Thoracic aorta (tissue), 2 donors: ENCODE measurements at regions not wholly inside any gene's neighbourhood (a gene's known extent, or its start where the extent isn't known, plus 50 kb on each side); places are given as distances from the start of the nearest gene placed in this dataset.

Experiments used
- ATAC-seq: fragments of 150-250 bp; one replicate; pipeline ENCODE4 v1.8.0; 2017; ENCODE audit warnings: low read depth; ENCODE audit not compliant: insufficient number of reproducible peaks, low FRiP score
- DNase-seq: peaks from one replicate; pipeline ENCODE4 v3.0.0-alpha.2; 2020; ENCODE audit warnings: low spot score
- H3K27ac ChIP-seq, 2 donors: fragments of 200-600 bp; sonication (generic); 1 replicate in 1 of 2; 2 replicates in 1 of 2; pipeline ENCODE4 v1.5.1; 2016; ENCODE audit warnings: mild to moderate bottlenecking in 2 of 2, moderate library complexity in 2 of 2
- H3K27me3 ChIP-seq: fragments of 200-600 bp; sonication (generic); replicated peaks from 2 replicates; pipeline ENCODE4 v1.6.0; 2016; ENCODE audit warnings: mild to moderate bottlenecking; ENCODE audit not compliant: insufficient read depth
- H3K36me3 ChIP-seq: fragments of 200-600 bp; sonication (generic); one replicate; pipeline ENCODE4 v1.5.1; 2016
- H3K4me1 ChIP-seq, 2 donors: fragments of 200-600 bp; sonication (generic); 1 replicate in 1 of 2; 2 replicates in 1 of 2; pipeline versions ENCODE4 v1.5.1 to v1.6.0; 2016; ENCODE audit warnings: low read depth in 2 of 2, mild to moderate bottlenecking in 1 of 2; ENCODE audit not compliant: control insufficient read depth in 1 of 2
- H3K4me3 ChIP-seq: fragments of 200-600 bp; sonication (generic); 2 replicates; pipeline ENCODE4 v1.5.1; 2016; ENCODE audit warnings: mild to moderate bottlenecking
- H3K9me3 ChIP-seq: fragments of 200-600 bp; sonication (generic); 2 replicates; pipeline ENCODE4 v1.5.1; 2016
- TF ChIP-seq, protein P1 (sequence below): fragments of 200-600 bp; sonication (generic); IDR thresholded peaks from one replicate; pipeline ENCODE4 v1.5.1; 2019; ENCODE audit warnings: antibody characterized with exemption

DNA sequence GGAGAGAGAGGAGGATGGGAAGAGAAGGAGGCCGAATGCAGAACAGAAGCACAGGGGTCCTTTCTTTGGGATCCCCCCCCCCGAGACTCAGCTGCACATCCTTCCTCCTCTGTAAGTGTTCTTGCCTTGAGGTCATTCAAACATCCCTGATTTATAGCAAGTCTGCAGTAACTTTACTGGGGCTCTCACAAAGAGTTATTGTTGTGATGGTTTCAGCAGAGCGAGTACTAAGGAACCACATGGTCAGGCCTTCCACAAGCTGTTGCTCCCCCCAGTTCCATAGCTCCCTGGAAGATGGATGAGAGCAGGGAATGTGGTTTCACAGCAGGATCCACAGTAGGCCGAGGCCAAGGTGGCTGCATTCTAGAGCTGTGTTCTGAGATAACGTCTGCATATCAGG is 351.4 kb upstream of the CDH4 start:
- H3K27ac ChIP-seq = no peak overlapping the region
- DNase-seq (no peak), ATAC-seq (no peak)
- H3K9me3 ChIP-seq = no peaks in the 10 kb centered on the region
- no peaks in the 10 kb centered on the region for H3K36me3 ChIP-seq
- H3K4me1 ChIP-seq = no peaks in the 10 kb centered on the region
- TF ChIP-seq, protein P1, sequence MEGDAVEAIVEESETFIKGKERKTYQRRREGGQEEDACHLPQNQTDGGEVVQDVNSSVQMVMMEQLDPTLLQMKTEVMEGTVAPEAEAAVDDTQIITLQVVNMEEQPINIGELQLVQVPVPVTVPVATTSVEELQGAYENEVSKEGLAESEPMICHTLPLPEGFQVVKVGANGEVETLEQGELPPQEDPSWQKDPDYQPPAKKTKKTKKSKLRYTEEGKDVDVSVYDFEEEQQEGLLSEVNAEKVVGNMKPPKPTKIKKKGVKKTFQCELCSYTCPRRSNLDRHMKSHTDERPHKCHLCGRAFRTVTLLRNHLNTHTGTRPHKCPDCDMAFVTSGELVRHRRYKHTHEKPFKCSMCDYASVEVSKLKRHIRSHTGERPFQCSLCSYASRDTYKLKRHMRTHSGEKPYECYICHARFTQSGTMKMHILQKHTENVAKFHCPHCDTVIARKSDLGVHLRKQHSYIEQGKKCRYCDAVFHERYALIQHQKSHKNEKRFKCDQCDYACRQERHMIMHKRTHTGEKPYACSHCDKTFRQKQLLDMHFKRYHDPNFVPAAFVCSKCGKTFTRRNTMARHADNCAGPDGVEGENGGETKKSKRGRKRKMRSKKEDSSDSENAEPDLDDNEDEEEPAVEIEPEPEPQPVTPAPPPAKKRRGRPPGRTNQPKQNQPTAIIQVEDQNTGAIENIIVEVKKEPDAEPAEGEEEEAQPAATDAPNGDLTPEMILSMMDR = no peak
- no peak overlapping the region for H3K4me3 ChIP-seq
- H3K27me3 ChIP-seq = no peaks in the 10 kb centered on the region

DNA sequence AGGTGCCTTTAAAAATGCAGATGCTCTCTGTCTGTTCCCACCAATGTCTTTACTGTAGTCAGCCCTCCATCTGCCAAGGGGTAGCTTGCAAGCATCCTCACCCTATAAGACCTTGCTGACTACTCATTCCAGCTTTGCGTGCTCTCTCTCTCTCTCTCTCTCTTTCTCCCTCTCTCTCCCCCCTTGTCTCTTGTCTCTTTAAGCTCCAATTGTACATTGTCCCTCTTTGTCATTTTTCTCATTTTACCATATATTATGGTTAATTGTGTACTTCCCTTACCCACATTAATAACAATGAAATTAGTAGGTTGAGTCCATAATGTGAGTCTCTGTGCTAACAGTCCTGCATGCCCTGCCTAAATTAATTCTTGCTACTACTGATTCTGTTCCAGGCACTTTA is 350.2 kb upstream of the CDH4 start:
- no peak for ATAC-seq

DNA sequence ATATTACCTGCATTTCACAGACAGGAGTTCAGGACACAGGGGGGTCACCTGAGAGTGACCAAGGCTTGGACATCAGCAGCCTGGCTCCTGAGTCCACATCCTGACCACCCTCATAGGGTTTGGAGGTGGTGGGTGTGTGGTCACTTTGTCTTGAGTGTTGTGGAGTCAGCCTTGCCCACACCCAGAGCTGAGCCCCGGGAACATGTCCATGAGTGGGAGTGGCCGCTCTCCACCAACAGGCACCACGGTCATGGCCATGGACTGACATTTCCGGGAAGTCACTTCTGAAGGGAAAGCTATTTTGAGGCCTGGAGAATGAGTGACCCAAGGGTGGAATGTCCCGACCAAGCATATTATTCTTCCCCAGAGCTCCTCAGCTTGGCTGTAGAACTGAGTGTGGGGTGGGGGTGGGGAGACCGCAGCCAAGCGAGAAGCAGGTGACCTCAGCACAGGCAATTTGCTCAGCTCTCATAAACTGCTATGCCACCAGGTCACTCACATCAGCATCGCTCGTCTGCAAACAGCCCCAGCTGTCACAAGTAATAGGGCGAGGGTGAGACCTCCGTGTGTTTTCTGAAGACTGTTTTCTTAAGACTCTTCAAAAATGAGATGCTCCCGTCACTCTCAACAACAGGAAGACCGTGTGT is 348.6 kb upstream of the CDH4 start:
- ATAC-seq = no peak

More for the DNA sequence above, 350.2 kb upstream of the CDH4 start:
- H3K27ac ChIP-seq = no peak overlapping the region
- H3K36me3 ChIP-seq = no peaks in the 10 kb centered on the region
- no peaks in the 10 kb centered on the region for H3K9me3 ChIP-seq
- TF ChIP-seq, protein P1 = no peak
- H3K4me3 ChIP-seq = no peak overlapping the region
- DNase-seq = no peak
- H3K27me3 ChIP-seq = no peaks in the 10 kb centered on the region
- no peaks in the 10 kb centered on the region for H3K4me1 ChIP-seq

DNA sequence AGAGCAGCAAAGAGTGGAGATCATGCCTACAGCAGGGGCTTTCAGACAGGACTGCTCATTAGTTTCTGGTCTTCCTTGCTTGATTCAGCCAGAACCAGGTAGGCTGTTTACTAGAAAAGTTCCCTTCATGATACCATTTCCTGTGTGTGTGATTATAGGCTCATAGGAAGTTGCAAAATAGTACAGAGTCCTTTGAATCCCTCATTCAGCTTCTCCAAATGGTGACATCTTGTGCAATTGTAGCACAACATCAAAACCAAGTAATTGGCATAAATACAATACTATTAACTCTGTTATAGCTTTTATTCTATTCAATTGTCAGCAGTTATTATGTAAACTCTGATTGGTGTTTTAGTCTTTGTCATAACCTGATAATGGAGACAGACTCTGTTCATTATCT is 347.3 kb upstream of the CDH4 start:
- TF ChIP-seq, protein P1 = no peak
- Histone ChIP-seq H3K4me1 (no peaks in the 10 kb centered on the region), H3K27me3 (no peaks in the 10 kb centered on the region), H3K9me3 (no peaks in the 10 kb centered on the region), H3K27ac (no peak overlapping the region), H3K4me3 (no peak overlapping the region), H3K36me3 (no peaks in the 10 kb centered on the region)
- DNase-seq = no peak
- no peak for ATAC-seq

More for the DNA sequence above, 348.6 kb upstream of the CDH4 start:
- Histone ChIP-seq H3K4me1 (no peaks in the 10 kb centered on the region), H3K36me3 (no peaks in the 10 kb centered on the region), H3K27me3 (no peaks in the 10 kb centered on the region), H3K27ac (no peak overlapping the region), H3K9me3 (no peaks in the 10 kb centered on the region), H3K4me3 (no peak overlapping the region)
- TF ChIP-seq, protein P1 = no peak
- DNase-seq = no peak

DNA sequence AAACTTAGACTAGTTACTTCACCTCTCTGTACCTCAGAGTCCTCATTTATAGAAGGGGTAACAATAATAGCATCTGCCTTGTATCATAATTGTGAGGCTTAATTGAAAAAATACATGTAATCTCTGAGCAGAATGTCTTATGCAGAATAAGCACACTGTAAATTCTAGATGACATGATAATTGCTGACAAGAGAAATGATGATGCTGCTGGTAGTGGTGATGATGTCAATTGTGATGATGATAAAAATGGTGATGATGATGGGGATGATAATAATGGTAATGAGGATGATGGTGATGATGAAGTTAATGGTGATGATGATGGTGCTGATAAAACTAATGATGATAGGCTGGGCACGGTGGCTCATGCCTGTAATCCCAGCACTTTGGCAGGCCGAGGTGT is 346.1 kb upstream of the CDH4 start:
- TF ChIP-seq, protein P1 = no peak
- Histone ChIP-seq H3K4me3 (no peak overlapping the region), H3K4me1 (no peaks in the 10 kb centered on the region), H3K27me3 (no peaks in the 10 kb centered on the region), H3K27ac (no peak overlapping the region), H3K36me3 (no peaks in the 10 kb centered on the region), H3K9me3 (no peaks in the 10 kb centered on the region)
- no peak for DNase-seq
- no peak for ATAC-seq
